GM10248 (cell line): ENCODE measurements at regions not wholly inside any gene's neighbourhood (a gene's known extent, or its start where the extent isn't known, plus 50 kb on each side); places are given as distances from the start of the nearest gene placed in this dataset.

Experiments
- CTCF ChIA-PET: fragments of 300-600 bp; sonication (Branson Sonifier 250); formaldehyde crosslinking; extraction: SDS; loops from one replicate; lab custom pipeline; 2021; ENCODE audit warnings: antibody characterized with exemption; lab: Yijun Ruan, JAX
- POLR2A ChIA-PET: fragments of 350-650 bp; sonication (Branson Sonifier 250); formaldehyde crosslinking; extraction: SDS; loops from one replicate; lab custom pipeline; 2020; ENCODE audit warnings: antibody characterized with exemption; lab: Yijun Ruan, JAX
- DNase-seq: peaks from one replicate; pipeline ENCODE4 v3.0.0; 2012; ENCODE audit errors: extremely low spot score
- TF ChIP-seq, protein P1 (sequence below): IDR thresholded peaks from 2 replicates; pipeline ENCODE4 v1.5.1; 2012; ENCODE audit warnings: mild to moderate bottlenecking, low read depth; ENCODE audit errors: extremely low read depth, missing control alignments, control extremely low read depth

DNA sequence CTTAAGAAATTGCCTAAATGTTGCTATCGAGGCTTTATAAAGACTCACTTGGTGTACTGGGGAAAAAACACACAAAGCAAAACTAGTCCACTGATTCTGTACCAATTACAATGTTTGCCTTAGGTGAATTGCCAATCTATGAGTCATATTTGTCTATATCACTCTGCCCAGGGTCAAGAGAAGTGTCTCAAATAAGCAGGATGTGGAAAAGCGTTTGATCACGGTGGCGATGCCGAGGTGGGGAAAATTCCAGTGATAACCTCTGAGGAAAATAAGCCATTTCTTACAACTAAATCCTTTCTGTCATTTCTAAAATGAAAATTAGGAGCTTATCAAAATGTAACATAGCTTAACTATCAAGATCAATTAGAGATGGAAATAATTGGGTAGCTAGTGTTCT lies 148.6 kb upstream of the DIO3 start:
- DNase-seq: no peak
- ChIA-PET CTCF (no interaction called here), POLR2A (no interaction called here)
- TF ChIP-seq, protein P1, sequence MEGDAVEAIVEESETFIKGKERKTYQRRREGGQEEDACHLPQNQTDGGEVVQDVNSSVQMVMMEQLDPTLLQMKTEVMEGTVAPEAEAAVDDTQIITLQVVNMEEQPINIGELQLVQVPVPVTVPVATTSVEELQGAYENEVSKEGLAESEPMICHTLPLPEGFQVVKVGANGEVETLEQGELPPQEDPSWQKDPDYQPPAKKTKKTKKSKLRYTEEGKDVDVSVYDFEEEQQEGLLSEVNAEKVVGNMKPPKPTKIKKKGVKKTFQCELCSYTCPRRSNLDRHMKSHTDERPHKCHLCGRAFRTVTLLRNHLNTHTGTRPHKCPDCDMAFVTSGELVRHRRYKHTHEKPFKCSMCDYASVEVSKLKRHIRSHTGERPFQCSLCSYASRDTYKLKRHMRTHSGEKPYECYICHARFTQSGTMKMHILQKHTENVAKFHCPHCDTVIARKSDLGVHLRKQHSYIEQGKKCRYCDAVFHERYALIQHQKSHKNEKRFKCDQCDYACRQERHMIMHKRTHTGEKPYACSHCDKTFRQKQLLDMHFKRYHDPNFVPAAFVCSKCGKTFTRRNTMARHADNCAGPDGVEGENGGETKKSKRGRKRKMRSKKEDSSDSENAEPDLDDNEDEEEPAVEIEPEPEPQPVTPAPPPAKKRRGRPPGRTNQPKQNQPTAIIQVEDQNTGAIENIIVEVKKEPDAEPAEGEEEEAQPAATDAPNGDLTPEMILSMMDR: no peak

DNA sequence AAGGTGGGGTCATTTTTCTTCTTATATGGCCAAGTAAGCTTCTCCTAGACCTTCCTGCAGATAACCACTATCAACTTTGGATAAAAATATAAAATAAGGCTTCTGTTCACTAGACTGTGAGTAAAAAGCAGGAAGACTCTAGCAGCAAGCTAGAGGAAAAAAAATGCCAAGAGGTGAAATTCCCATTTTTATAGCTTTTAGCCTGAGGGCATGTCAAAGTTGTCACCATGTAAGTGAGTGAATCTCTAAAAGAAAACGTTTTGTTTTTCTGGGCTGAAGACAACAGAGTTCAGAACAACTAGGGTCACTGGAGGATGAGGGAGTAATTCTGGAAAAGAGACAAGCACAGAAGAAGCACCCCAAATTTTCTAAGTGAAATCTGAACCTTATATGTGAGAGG lies 143.9 kb upstream of the DIO3 start:
- ChIA-PET POLR2A (no interaction called here), CTCF (no interaction called here)
- no peak for DNase-seq

DNA sequence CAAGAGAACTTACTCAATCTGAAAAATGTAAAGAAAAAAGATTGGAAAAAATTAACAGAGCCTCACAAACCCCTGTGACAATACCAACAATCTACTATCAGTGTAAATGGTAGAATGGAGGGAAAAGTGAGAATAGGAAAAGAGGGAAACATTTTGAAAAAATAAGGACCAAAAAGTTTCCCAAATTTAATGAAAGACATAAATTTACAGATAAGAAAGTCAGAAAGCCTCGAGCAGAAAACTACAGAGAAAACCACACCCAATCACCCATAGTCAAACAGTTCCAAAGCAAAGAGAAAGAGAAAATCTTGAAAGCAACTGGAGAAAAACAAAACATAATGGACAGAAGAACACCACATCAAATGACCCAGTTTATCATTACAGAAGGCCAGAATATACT lies 142.7 kb upstream of the DIO3 start:
- TF ChIP-seq, protein P1: no peak
- DNase-seq: no peak
- CTCF ChIA-PET: no interaction called here
- POLR2A ChIA-PET: no interaction called here

More for the DNA sequence above, 143.9 kb upstream of the DIO3 start:
- TF ChIP-seq, protein P1: no peak

DNA sequence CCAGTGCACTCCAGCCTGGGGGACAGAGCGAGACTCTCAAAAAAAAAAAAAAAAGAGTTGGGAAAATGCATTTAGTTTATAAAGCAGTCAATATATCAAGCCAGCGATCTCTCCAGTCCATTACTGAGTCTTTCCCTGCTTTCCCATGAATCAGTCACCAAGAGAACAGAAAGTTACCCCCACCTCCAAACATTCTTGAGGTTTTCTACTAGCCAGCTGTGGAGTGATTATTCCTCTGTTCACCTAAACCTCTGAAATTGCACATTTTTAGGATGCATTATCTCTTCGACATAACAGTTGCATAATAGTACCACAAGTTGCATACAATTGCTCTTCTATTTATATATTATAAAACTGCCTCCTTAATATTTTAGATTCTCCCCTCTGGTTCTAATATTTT lies 134.8 kb upstream of the DIO3 start:
- POLR2A ChIA-PET: interaction anchor here (0.7 kb wide), 1 partner anchor 1668 kb away, joined by 4 read pairs; no protein-coding TSS in a partner anchor
- no peak for DNase-seq
- TF ChIP-seq, protein P1: no peak
- CTCF ChIA-PET: no interaction called here

DNA sequence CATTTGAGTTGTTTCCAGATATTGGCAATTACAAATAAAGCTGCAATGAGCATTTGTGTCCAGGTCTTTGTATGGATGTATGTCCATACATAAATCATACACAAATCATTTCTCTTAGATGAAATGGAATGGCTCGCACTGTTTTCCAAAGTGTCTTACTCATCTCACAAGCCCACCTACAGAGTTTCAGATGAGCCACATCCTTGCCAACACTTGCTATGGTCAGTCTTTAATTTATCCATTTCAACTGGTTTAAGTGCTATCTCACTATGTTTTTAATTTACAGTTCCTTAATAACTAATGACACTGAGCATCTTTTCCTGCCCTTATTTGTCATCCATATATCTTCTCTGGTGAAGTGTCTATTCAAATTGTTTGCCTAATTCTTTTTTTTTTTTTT lies 132.9 kb upstream of the DIO3 start:
- TF ChIP-seq, protein P1: no peak
- CTCF ChIA-PET: no interaction called here
- POLR2A ChIA-PET: no interaction called here

DNA sequence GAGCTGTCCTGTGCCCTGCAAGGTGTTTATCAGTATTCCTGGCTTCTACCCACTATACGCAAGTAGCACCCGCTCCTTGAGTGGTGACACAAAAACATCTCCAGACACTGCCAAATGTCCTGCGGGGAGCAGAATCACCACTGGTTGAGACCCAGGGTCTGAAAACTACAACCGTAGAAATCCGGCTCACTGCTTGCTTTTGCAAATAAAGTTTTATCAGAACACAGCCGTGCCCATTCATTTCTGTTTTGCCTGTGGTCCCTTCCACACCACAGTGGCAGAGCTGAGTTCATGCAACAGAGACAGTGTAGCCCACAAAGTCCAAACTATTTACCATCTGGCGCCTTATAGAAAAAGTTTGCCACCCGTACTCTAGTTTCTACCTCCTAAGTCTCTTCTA lies 125.7 kb upstream of the DIO3 start:
- ChIA-PET POLR2A (no interaction called here), CTCF (no interaction called here)
- no peak for DNase-seq
- TF ChIP-seq, protein P1: no peak

More for the DNA sequence above, 132.9 kb upstream of the DIO3 start:
- DNase-seq: no peak
